ENCODE measurements at regions not wholly inside any gene's neighbourhood (a gene's known extent, or its start where the extent isn't known, plus 50 kb on each side); places are given as distances from the start of the nearest gene placed in this dataset.

GRCh38 chr2:213202011-213202410 is 50.6 kb upstream of the IKZF2 start:
- DNase-seq (ENCODE audit: low read depth), result no peak

GRCh38 chr2:213205944-213206343 is 54.5 kb upstream of the IKZF2 start:
- no peak for DNase-seq (ENCODE audit: low read depth)

- no peak for DNase-seq (ENCODE audit: low read depth)
Observed at GRCh38 chr2:213213186-213213585, 61.8 kb upstream of the IKZF2 start.

- no peak for DNase-seq (ENCODE audit: low read depth)
Observed at GRCh38 chr2:213214209-213214608, 62.8 kb upstream of the IKZF2 start.

GRCh38 chr2:213216461-213216860 is 65.0 kb upstream of the IKZF2 start:
- no peak for DNase-seq (ENCODE audit: low read depth)

GRCh38 chr2:213219816-213220215 is 64.4 kb upstream of the SPAG16 start:
- no peak for DNase-seq (ENCODE audit: low read depth)

- DNase-seq (ENCODE audit: low read depth), result no peak
Observed at GRCh38 chr2:213220967-213221603, 63.2 kb upstream of the SPAG16 start.

- DNase-seq (ENCODE audit: low read depth), result no peak
Observed at GRCh38 chr2:213221957-213222356, 62.3 kb upstream of the SPAG16 start.

- DNase-seq (ENCODE audit: low read depth), result no peak
Observed at GRCh38 chr2:213224366-213224765, 59.9 kb upstream of the SPAG16 start.

GRCh38 chr2:213225866-213226265 is 58.4 kb upstream of the SPAG16 start:
- DNase-seq (ENCODE audit: low read depth), result no peak

- DNase-seq (ENCODE audit: low read depth), result no peak
Observed at GRCh38 chr2:213227458-213227857, 56.8 kb upstream of the SPAG16 start.

GRCh38 chr2:213228638-213229037 is 55.6 kb upstream of the SPAG16 start:
- no peak for DNase-seq (ENCODE audit: low read depth)

GRCh38 chr2:213229814-213230213 is 54.5 kb upstream of the SPAG16 start:
- no peak for DNase-seq (ENCODE audit: low read depth)

- DNase-seq (ENCODE audit: low read depth), result no peak
Observed at GRCh38 chr2:213231966-213232365, 52.3 kb upstream of the SPAG16 start.

GRCh38 chr2:213232649-213233437 is 51.4 kb upstream of the SPAG16 start:
- peak; percentile 18 for DNase-seq (ENCODE audit: low read depth)

GRCh38 chr2:213233438-213234330 is 50.6 kb upstream of the SPAG16 start:
- DNase-seq (ENCODE audit: low read depth), result no peak

Measured in stimulated activated CD8-positive, alpha-beta memory T cell treated with anti-CD3 and anti-CD28 coated beads, Interleukin-15, amount 100 ng/mL, for 1 hour (primary cell).